ENCODE measurements at regions not wholly inside any gene's neighbourhood (a gene's known extent, or its start where the extent isn't known, plus 50 kb on each side); places are given as distances from the start of the nearest gene placed in this dataset.

DNA sequence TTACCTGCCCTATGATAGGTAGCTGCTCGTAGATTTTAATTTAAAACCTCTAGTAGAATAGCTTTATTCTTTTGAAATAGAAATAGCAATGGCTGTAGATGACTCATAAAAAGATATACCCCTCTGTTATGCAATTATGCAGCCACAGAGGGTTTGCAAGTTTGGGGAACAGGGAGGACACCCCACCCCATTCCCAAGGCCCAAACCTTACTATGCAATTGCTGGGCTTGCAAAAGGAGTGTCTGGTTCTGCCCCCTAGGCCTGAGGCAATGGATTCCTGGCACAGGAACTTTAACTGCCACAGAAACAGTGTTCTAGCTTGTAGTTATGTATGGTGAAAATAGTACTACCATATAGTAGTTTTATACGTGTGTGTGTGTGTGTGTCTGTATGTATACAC lies 403.3 kb downstream of the ADAMTS20 start:
- H3K9me3 Mint-ChIP-seq: no peaks in the 10 kb centered on the region
- H3K27ac Mint-ChIP-seq: no peak overlapping the region
- H3K4me1 Mint-ChIP-seq: no peaks in the 10 kb centered on the region
- no peak for DNase-seq
- no peak overlapping the region for H3K4me3 Mint-ChIP-seq
- ChIA-PET POLR2A (no interaction called here), CTCF (no interaction called here)
- H3K36me3 Mint-ChIP-seq (ENCODE audit: low read depth): no peaks in the 10 kb centered on the region
- no peaks in the 10 kb centered on the region for H3K27me3 Mint-ChIP-seq

DNA sequence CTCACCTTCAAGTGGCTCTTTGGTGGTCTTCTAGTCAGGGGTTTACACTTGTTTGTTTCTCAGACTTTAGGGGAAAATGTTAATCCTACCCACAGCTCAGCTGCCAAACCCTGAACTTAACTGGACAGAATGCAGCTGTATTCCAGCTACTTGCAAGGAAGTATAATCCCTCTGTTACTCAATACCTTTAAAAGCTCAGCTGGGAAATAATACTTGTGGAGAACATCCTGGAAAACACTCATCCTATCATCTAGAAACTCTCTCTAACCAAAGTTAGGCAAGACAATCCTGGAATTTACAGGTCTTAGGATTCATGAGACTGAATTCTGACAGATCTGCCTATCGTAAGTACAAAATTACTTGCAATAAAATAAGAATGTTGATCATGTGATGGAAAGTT lies 404.1 kb downstream of the ADAMTS20 start:
- no peak for DNase-seq
- Mint-ChIP-seq H3K9me3 (no peaks in the 10 kb centered on the region), H3K4me3 (no peak overlapping the region), H3K4me1 (no peaks in the 10 kb centered on the region), H3K27me3 (no peaks in the 10 kb centered on the region), H3K36me3 (ENCODE audit: low read depth) (no peaks in the 10 kb centered on the region), H3K27ac (no peak overlapping the region)
- CTCF ChIA-PET: no interaction called here
- POLR2A ChIA-PET: no interaction called here

DNA sequence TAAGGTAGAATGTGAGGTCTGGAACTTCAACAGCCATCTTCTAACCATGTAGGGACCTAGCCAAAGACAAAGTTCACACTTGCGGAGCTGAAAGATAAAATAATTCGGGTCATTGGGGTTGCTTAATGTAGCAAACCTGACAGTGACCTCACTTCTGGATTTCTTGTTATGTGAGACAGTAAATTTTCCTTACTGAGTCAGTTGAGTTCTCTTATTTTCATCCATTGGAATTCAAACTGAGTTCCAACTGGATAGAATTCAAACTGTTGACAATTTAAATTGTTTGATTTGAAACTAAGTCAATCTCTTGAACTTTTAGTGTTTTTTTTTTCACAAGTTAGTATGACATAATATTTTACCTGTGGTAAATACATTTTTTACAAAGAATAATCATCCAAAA lies 406.5 kb downstream of the ADAMTS20 start:
- no peaks in the 10 kb centered on the region for H3K9me3 Mint-ChIP-seq
- H3K4me1 Mint-ChIP-seq: no peaks in the 10 kb centered on the region
- DNase-seq: no peak
- no peak overlapping the region for H3K4me3 Mint-ChIP-seq
- H3K27me3 Mint-ChIP-seq: no peaks in the 10 kb centered on the region
- CTCF ChIA-PET: no interaction called here
- POLR2A ChIA-PET: no interaction called here
- no peaks in the 10 kb centered on the region for H3K36me3 Mint-ChIP-seq (ENCODE audit: low read depth)
- no peak overlapping the region for H3K27ac Mint-ChIP-seq

DNA sequence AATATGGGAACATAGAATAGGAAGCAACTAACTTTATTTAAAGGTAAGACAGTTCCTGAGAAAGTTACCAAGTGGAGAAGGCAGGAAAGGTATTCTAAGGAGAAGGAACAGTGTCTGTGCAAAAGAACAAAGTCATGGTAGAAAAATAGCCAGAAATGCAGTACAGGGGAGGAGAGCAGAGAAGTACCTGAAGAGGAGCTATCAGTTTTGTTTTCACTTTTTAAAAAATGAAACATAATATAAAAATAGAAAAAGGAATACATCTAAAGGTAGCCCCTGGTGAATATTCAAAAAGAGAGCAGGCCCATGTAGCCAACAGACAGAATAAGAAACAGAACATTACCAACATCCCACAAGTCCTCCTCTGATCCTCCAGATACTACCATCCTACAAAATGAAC lies 408.7 kb downstream of the ADAMTS20 start:
- Mint-ChIP-seq H3K4me1 (no peaks in the 10 kb centered on the region), H3K36me3 (ENCODE audit: low read depth) (no peaks in the 10 kb centered on the region), H3K27me3 (no peaks in the 10 kb centered on the region), H3K9me3 (peaks cover 2% of the 10 kb centered on the region), H3K4me3 (no peak overlapping the region), H3K27ac (no peak overlapping the region)
- DNase-seq: no peak
- ChIA-PET POLR2A (no interaction called here), CTCF (no interaction called here)

DNA sequence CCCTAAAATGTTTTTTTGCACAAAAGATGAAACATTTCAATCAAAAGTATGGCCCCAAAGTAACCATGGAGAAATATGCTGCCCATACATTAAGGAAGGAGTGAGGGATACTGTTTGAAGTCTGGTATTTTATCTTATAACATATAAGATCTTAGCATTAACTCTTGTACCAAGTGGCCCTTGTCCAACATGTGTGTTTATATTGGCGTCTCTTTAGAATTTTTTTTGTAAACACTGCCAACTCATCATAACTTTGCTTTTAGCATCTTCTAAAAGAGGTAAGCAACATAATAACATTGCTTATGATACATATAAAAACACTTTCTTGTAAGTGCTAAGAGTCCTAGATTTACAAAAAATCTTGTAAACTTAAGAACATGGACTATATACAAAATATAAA lies 419.7 kb downstream of the ADAMTS20 start:
- Mint-ChIP-seq H3K4me3 (no peak overlapping the region), H3K36me3 (ENCODE audit: low read depth) (no peaks in the 10 kb centered on the region), H3K9me3 (no peaks in the 10 kb centered on the region), H3K4me1 (no peaks in the 10 kb centered on the region), H3K27ac (no peak overlapping the region), H3K27me3 (no peaks in the 10 kb centered on the region)
- POLR2A ChIA-PET: no interaction called here
- no peak for DNase-seq
- CTCF ChIA-PET: interaction anchor here (0.9 kb wide), 1 partner anchor 21 kb away, joined by 3 read pairs; no protein-coding TSS in a partner anchor

DNA sequence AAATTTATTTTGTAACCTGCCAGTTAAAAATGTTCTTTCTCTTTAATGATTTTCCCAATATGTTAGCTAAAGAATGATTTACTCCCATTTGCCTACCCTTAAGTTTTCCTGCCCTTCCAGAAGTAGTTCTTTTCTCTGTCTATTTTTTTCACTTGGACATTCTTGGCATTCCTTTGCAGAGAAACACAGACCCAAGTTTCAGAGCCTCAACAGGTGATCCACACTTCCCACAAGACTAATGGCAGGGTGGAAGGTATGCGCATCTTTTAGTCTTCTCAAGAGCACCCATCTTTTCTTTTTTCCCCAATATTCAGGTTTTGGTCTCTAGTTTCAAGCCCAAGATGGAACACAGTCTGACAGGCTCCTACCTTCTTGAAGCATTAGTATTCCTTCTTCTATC lies 420.7 kb downstream of the ADAMTS20 start:
- H3K27ac Mint-ChIP-seq: no peak overlapping the region
- CTCF ChIA-PET: no interaction called here
- H3K36me3 Mint-ChIP-seq (ENCODE audit: low read depth): no peaks in the 10 kb centered on the region
- H3K4me1 Mint-ChIP-seq: no peaks in the 10 kb centered on the region
- POLR2A ChIA-PET: no interaction called here
- DNase-seq: no peak
- no peaks in the 10 kb centered on the region for H3K9me3 Mint-ChIP-seq
- no peaks in the 10 kb centered on the region for H3K27me3 Mint-ChIP-seq
- H3K4me3 Mint-ChIP-seq: no peak overlapping the region

DNA sequence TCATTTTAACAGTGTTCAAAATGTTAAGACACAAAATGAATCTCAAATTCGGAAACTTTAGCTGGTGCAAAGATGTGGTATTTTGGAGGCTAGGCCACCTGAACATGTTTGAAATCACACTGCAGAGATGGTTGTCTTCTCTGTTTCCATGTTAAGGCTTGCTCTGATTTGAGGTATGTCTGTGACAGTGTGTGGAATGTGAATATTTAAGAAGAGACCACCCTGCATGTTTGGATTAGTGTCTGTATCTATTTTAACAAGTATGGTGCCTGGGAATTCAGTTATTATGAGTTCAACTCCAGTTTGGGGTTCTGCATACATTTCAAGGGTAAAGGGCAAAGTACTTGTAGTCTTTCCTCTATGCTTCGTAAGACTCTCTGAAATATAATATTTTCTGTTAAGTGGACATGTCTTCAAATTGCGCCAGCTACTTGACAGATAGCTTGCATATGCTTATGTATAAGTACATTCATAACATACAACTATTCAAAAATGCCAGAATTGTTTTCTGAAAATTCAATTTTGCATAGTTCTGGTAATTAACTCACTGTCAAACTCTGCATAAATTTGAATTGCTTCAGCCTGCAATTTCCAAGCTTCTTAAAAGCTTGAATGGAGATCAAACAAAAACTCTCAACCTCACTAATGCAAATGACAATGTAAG lies 424.0 kb downstream of the ADAMTS20 start:
- no peak overlapping the region for H3K27ac Mint-ChIP-seq
- ChIA-PET CTCF (no interaction called here), POLR2A (no interaction called here)
- H3K27me3 Mint-ChIP-seq: no peaks in the 10 kb centered on the region
- no peaks in the 10 kb centered on the region for H3K36me3 Mint-ChIP-seq (ENCODE audit: low read depth)
- H3K4me3 Mint-ChIP-seq: no peak overlapping the region
- no peaks in the 10 kb centered on the region for H3K9me3 Mint-ChIP-seq
- no peaks in the 10 kb centered on the region for H3K4me1 Mint-ChIP-seq
- DNase-seq: no peak

DNA sequence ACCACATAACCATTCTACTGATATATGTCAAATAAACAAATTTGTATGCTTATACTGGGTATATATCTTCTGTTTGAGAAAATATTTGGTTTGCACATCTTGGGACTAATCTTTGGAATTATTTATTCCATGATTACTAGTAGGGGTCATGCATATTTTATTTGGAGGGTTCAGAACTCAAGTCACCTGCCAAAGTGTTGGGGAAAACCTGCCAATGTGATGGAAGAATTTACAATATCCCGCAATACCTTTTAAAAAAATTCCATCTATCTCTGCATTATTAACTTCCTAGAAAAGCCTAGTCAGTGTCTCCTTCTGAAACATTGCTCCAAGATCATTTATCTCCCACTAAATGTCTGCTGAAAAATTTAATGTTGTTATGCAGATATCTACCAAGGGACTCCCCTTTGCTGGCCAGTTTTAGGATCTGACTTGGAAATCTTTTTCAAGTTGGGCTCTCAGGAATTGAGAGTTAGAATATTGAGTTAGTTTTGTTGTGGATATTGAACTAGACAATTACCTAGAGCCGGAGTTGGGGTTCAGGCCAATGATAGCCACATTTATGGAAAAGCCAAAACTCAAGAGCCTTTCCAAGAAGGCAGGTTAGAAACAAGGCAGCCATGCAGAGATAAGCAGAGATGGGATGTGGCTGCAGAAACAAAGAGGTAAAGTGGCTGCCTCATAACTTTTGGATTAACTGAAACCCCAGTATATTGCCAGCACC lies 425.2 kb downstream of the ADAMTS20 start:
- H3K4me1 Mint-ChIP-seq: no peaks in the 10 kb centered on the region
- ChIA-PET CTCF (no interaction called here), POLR2A (no interaction called here)
- no peaks in the 10 kb centered on the region for H3K36me3 Mint-ChIP-seq (ENCODE audit: low read depth)
- no peaks in the 10 kb centered on the region for H3K9me3 Mint-ChIP-seq
- DNase-seq: no peak
- no peak overlapping the region for H3K4me3 Mint-ChIP-seq
- H3K27ac Mint-ChIP-seq: no peak overlapping the region
- no peaks in the 10 kb centered on the region for H3K27me3 Mint-ChIP-seq

DNA sequence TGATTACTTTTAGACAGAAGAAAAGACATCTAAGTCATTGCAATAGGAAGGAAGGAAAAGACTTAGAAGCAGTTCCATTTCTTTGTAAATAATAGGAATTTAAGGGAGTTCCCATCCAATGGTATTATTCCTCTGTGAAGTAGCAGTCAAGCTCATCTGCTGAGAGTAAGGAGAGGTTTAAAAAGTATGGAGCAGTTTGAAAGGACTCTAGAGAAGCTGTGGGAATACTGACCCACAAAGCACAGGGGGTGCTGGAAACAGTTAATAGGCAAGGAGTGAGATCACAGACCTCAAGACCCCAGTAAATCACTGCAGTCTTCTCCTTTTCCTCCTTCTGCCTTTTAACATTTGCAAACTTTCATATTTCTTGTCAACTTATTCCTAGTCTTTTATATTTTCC lies 428.5 kb downstream of the ADAMTS20 start:
- no peaks in the 10 kb centered on the region for H3K36me3 Mint-ChIP-seq (ENCODE audit: low read depth)
- no peak for DNase-seq
- H3K27me3 Mint-ChIP-seq: no peaks in the 10 kb centered on the region
- H3K9me3 Mint-ChIP-seq: no peaks in the 10 kb centered on the region
- ChIA-PET CTCF (no interaction called here), POLR2A (no interaction called here)
- no peak overlapping the region for H3K4me3 Mint-ChIP-seq
- no peaks in the 10 kb centered on the region for H3K4me1 Mint-ChIP-seq
- H3K27ac Mint-ChIP-seq: no peak overlapping the region

DNA sequence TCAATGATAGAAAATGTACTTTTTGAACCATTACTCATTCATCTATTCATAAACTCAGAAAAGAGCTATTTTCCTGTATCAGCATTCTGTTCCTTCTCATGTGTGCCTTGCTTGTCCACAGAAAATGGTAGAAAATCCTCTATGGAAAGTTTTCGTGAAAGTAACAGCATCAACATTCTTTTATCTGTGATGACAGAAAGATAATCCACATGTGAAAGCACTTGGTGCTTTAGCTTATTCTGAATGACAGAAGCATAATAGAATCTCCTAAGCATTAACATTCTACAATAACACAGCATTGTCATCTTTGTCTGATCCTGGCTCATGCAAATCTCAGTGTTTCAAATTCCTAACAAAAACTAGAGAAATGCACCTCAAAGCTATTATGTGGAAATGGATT lies 431.9 kb downstream of the ADAMTS20 start:
- H3K4me3 Mint-ChIP-seq: no peak overlapping the region
- H3K9me3 Mint-ChIP-seq: no peaks in the 10 kb centered on the region
- H3K36me3 Mint-ChIP-seq (ENCODE audit: low read depth): no peaks in the 10 kb centered on the region
- ChIA-PET CTCF (no interaction called here), POLR2A (no interaction called here)
- DNase-seq: no peak
- H3K4me1 Mint-ChIP-seq: no peaks in the 10 kb centered on the region
- H3K27me3 Mint-ChIP-seq: no peaks in the 10 kb centered on the region
- H3K27ac Mint-ChIP-seq: no peak overlapping the region

DNA sequence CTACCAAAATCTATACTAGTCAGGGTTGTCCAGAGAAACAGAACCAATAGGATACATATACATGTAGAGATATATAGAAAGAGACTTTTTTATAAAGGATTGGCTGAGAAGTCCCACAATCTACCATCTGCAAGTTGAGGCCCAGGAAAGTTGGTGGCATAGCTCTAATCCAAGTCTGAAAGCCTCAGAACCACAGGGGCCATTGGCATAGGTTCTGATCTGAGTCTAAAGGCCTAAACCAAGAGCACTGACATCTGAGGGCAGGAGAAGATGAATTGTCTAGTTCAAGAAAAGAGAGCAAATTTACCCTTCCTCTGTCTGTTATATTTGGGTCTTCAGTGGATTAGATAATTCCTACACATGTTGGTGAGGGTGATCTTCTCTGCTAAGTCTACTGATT lies 433.1 kb downstream of the ADAMTS20 start:
- POLR2A ChIA-PET: no interaction called here
- CTCF ChIA-PET: no interaction called here
- H3K4me3 Mint-ChIP-seq: no peak overlapping the region
- DNase-seq: no peak
- H3K4me1 Mint-ChIP-seq: no peaks in the 10 kb centered on the region
- H3K27ac Mint-ChIP-seq: no peak overlapping the region
- H3K36me3 Mint-ChIP-seq (ENCODE audit: low read depth): no peaks in the 10 kb centered on the region
- no peaks in the 10 kb centered on the region for H3K27me3 Mint-ChIP-seq
- H3K9me3 Mint-ChIP-seq: no peaks in the 10 kb centered on the region

DNA sequence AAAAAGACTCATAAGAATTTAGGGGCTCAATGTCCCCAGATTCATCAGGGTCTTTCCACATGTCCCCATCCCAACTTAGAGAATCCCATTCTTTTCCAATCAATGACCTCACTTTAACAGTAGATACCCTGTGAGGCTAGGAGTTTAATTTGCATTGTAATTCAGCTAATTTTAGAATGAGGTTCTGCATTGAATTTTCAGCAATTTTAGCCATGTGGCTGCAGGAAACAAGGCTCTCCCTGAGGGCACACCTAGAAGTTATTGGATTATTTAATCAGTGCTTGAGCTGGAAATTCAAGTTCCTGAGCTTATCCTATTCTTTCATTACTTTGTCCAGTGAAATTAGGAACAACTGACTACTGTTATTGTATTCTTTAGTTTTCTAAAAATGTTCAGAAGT lies 433.8 kb downstream of the ADAMTS20 start:
- ChIA-PET CTCF (no interaction called here), POLR2A (no interaction called here)
- Mint-ChIP-seq H3K27me3 (no peaks in the 10 kb centered on the region), H3K4me1 (no peaks in the 10 kb centered on the region), H3K4me3 (no peak overlapping the region), H3K9me3 (no peaks in the 10 kb centered on the region), H3K36me3 (ENCODE audit: low read depth) (no peaks in the 10 kb centered on the region), H3K27ac (no peak overlapping the region)
- no peak for DNase-seq

DNA sequence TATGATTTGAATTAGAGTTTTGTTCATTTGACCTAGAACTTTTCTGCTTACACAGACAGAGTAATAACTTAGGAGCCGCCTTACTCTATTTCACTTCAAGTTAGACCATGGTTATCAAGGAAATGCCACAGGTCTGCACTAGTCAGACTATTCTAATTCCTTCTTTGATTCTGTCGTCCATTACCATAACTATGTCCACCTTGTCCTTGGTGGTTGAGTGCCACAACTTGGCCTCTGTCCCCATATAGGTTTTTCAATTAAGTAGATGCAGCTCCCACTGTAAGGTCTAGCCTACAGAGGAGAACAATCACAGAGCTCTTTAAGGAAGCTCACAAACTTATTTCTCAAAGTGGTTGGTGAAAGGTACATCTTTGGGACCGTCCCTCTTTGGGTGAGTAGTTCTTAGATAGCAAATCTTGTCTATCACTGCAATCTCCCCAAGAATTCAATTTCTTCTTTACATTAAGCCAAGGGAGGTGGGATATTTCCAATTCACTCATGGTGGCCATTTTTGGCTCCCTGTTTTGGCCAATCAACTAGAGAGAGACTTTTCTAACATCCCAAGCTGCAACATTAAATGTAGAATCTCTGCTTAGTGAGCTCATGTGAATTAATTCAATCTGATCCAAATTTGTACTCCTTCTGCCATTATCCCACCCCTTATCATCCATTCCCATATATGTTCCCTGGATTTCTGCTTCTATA lies 434.6 kb downstream of the ADAMTS20 start:
- no peaks in the 10 kb centered on the region for H3K4me1 Mint-ChIP-seq
- H3K27me3 Mint-ChIP-seq: no peaks in the 10 kb centered on the region

More for the DNA sequence above, 434.6 kb downstream of the ADAMTS20 start:
- Mint-ChIP-seq H3K4me3 (no peak overlapping the region), H3K36me3 (ENCODE audit: low read depth) (no peaks in the 10 kb centered on the region), H3K27ac (no peak overlapping the region), H3K9me3 (no peaks in the 10 kb centered on the region)
- DNase-seq: no peak
- ChIA-PET CTCF (no interaction called here), POLR2A (no interaction called here)
